ENCODE measurements at regions not wholly inside any gene's neighbourhood (a gene's known extent, or its start where the extent isn't known, plus 50 kb on each side); places are given as distances from the start of the nearest gene placed in this dataset.

GRCh38 chr12:118925407-118925806 is 55.9 kb upstream of the SRRM4 start:
- Histone ChIP-seq H3K4me3 (ENCODE audit: low read depth, low read length) (no peak overlapping the region), H3K27me3 (ENCODE audit: control insufficient read depth, insufficient read depth, low read length) (no peaks in the 10 kb centered on the region), H3K36me3 (ENCODE audit: control insufficient read depth, insufficient read depth, low read length) (no peaks in the 10 kb centered on the region)
- no peak for DNase-seq (ENCODE audit: low read depth)
- no peak for TF ChIP-seq CTCF (IDR thresholded peaks at IDR 0.05; ENCODE audit: insufficient read depth, low read length, poor library complexity, severe bottlenecking)

GRCh38 chr12:118925826-118926225 is 55.5 kb upstream of the SRRM4 start:
- H3K36me3 ChIP-seq (ENCODE audit: control insufficient read depth, insufficient read depth, low read length), result no peaks in the 10 kb centered on the region
- no peaks in the 10 kb centered on the region for H3K27me3 ChIP-seq (ENCODE audit: control insufficient read depth, insufficient read depth, low read length)
- no peak overlapping the region for H3K4me3 ChIP-seq (ENCODE audit: low read depth, low read length)
- DNase-seq (ENCODE audit: low read depth), result no peak
- TF ChIP-seq CTCF (IDR thresholded peaks at IDR 0.05; ENCODE audit: insufficient read depth, low read length, poor library complexity, severe bottlenecking), result no peak

All from kidney epithelial cell (primary cell).